Activated gamma-delta T cell treated with Interleukin-2 at 50 U/mL for 16 hours (primary cell): ENCODE measurements at regions not wholly inside any gene's neighbourhood (a gene's known extent, or its start where the extent isn't known, plus 50 kb on each side); places are given as distances from the start of the nearest gene placed in this dataset.

Source experiments
- DNase-seq: peaks from one replicate; pipeline ENCODE4 v3.0.0-alpha.2; 2020

DNA sequence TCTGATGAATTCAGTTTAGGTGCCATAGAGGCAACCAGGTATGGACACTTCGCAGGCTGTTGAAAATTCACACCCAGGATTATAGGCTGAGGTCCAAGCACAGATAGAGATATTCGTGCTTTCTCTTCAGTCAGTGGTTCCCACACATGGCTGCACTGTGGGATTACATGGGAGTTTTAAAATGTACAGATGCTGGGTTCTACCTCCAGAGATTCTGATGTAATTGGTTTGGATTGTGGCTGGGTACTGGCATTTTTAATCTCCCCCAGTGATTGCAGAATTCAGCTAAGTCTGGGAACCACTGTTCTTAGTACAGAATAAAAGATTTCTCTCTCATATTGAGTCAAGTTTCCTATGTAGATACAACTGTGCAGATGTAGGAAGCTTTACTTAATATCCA, 91.6 kb downstream of the FOXB1 start:
- no peak for DNase-seq

DNA sequence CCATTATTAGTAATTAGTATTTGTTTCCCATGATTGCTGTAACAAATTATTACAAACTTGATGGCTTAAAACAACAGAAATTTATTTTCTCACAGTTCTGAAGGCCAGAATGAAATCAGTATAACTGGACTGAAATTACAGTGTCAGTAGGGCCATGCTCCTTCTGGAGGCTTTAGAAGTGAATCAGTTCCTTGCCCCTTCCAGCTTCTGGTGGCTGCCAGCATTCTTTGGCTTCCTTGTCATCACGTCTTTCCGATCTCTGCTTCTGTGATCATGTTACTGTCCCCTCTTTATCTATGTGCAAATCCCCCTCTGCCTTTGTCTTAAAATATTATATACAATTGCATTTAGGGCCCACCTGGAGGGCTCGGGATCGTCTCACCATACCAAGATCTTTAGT, 92.0 kb downstream of the FOXB1 start:
- DNase-seq = no peak

DNA sequence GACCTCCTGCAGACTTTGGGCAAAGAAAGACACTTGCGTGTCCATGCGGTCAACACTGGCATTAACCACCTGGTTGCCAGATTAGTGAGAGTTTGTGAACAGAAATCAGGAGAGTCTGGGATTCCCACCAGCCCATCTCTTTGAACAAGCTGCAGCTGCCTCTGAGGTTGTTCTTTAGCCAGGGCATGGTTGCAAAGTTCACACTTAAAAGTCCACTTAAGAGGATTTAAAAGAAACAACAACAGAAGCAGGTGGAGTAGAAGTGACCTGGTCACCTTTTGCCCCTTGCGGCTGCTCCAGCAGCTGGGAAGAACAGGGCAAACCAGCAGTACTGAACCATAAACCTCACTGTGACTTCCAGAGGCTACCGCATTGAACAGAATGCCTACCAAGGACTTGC, 97.3 kb downstream of the FOXB1 start:
- no peak for DNase-seq

DNA sequence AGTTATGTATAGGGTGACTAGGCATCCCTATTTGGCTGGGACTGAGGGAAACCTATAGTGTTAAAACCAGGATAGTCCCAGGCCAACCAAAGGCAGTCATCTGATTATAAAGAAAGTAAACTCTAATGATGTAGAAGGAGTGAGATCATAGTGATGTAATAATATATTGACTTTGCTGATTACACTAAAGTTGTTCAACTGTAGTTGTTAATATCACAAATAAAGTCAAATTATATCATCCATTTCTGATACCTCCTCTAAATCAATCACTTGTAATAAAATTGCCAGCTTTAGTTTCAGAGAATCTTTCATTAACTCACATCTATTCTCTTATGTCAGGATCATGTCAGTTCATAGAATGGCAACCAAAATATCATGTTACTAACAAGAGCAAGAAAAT, 98.6 kb downstream of the FOXB1 start:
- no peak for DNase-seq

DNA sequence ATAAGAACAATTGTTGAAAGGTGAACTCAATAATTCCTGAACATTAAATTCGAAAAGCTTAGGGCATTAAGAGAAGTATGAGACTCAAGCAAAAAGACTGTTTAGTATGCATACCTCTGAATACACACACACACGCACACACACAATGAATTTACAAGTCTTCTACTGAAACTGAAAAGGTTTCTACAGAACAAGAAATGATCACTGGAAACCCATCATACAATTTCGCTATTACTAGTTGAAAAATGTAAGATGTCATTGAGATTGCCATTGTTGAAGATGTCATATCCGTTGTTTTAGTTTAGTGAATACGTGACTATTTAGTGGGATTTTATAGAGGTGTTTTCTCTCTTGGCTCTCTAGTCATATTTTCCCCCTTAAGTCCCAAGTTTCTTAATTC, 106.8 kb downstream of the FOXB1 start:
- no peak for DNase-seq

DNA sequence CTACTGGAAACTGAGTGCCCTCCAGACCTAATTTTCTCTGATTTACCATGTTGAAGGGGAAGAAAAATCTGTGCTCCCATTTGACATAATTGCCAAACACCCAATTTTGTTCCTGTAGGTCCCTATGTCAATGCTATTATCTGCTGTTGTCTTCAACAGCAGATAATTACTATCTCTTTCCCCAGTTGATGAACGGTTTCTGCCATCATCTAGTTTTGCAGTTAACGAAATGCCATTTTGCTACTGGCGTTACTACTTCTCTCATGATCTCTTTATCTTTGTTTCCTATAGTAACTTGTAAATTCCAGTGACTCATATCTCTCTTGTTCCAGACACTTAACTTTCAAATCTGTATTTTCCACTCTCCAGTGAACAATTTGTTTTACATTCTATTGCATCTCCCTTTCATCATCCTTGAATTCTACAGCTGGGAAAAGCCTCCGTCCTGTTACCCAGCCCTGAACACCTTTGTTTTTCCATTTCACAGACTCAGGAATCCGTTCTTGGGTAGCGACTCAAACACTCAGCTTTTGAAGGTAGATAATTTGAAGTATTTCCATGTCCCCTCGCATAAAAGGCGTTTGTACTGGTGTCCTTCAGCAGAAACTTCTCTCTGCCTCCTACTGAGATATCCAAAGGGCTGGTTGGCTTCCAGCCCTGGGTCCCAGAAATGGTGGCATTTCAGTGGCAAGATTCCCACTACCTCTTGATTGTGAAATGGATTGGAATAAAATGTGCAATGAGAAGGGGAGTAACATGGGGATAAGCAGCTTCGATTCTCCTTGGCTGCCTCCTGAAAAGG, 111.7 kb downstream of the FOXB1 start:
- DNase-seq = no peak

DNA sequence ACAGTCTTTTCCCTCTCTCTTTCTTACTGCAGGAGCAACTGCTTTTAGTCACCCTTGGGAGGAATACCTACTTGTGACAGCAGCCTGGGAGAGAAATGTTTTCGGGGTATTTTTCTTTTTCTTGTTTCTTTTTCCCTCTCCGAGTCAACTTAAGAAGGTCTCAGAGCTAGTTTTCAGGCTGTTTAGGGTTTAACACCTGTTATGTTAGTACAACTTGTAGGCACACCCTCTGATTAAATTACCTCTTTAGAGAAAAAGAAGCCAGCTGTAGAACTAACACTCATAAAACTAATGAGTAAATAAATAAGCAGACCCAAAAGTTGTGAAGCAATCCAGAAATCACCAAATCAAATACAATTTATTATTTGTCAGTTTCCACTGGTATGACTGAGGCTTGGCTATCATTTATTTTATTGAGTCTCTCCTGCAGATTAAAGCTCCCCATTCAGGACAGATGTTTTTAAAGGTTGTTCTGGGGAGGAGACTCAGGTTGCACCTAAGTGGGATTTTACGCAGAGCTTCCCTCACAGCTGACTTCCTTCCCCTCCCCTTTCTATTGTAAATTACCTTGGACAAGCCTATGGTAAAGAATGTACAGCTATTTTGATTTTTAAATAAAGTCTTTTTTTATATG, 112.5 kb downstream of the FOXB1 start:
- no peak for DNase-seq

DNA sequence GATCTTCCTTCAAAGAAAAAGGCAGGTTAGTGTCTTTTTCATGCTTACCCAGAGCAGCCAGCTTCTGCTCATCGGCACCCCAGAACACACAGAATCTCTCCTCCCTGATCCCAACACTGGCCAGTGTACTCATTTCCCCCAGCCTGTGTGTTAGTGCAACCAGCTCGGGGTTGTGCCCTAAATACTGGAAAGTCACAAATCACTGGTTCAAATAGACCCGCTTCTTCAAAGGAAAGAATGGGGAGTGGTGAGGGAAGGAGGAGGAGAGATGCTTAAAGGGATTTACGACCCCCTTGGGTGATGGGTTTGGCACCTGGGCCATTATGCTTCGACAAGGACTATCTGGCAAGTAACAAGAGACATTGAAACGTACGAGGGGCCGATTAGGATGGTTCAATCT, 114.0 kb downstream of the FOXB1 start:
- no peak for DNase-seq

DNA sequence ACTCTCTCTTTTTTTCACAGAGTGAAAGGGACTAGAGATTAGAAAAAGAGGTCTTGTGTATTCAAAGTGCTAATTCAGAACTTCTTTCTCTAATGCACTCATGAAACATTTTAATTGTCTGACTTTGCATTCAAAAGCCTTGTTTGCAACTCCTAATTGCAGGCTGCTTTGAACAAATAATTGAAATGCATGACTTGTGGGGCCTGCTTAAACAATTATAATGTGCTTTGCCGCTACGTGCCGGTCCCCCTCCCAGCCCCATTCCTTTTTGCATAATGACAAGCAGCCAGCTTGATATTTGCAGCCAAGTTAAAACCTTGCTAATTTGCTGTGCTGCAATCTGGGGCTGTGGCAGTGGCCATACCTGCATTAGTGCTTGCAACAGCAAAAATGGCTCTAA, 114.5 kb downstream of the FOXB1 start:
- no peak for DNase-seq

DNA sequence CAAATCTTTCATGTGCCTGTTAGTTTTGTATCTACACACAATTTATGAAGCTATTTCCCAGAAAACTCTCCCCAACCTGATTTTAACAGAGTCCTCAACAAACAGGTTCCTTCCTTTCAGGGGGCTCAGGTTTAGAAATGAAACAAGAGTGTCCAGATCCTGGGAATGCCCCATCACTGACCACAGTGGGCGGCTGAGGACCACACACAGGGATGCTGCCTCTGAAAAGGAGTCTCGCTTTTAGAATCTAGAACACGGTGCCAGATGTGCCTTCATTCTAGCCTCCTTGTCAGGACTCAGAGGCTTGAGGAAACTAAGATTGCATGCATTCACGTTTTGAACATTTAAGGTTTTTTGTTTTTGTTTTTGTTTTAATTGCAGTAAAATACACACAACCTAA, 115.0 kb downstream of the FOXB1 start:
- no peak for DNase-seq

DNA sequence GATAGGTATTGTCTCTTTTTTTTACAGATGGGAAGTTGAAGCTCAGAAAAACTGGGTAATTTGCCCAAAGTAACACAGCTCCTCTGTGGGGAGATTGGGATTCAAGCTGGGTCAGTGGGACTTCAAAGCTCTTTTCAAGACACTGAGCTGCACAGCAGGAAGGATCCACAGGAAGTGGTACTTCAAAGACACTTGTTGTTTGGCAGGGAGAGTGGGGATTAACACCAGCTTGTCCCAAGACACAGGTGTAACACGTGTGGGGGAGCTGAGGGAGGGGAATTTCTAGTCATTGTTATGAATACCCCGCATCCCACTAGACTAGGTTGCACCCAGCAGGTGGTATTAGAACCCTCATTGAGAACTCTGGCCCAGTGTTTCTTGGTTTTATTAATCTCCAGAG, 116.0 kb downstream of the FOXB1 start:
- no peak for DNase-seq

DNA sequence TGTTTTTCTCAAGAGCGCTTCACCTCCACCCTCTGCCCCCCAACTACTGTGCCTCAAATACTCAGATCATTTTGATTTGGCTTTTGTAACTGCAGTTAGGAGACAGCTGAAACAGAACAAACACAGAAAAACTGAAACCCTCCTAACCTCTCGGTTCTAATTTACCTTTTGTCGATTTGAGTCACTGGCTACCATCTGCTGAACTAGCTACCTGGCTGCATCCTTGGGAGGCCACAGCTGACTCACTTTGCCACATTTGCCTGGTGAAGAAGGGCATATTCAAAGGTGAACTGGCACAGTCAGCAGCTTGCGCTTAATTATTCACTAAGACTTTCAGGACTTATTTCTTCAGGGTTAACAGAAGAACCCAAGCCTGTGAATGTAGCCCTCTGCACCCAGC, 117.7 kb downstream of the FOXB1 start:
- DNase-seq = no peak

DNA sequence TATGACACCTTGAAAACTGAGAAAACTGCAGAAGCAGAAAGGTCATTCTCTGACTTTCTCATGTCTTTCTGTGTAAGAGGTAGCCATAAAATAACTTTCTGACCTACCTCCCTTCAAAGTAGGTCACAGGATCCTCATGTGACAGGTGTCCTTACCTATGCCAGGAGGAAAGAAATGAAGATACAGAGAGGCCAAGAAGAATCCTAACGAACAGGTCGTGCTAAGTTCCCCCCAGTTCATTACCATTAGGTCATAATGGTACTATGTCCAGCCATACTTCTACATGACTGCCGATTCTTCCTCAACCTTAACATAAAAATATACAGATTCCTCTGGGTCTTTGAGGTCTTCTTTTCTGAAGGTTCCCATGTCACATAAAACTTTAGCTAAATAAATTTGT, 118.6 kb downstream of the FOXB1 start:
- DNase-seq = no peak

DNA sequence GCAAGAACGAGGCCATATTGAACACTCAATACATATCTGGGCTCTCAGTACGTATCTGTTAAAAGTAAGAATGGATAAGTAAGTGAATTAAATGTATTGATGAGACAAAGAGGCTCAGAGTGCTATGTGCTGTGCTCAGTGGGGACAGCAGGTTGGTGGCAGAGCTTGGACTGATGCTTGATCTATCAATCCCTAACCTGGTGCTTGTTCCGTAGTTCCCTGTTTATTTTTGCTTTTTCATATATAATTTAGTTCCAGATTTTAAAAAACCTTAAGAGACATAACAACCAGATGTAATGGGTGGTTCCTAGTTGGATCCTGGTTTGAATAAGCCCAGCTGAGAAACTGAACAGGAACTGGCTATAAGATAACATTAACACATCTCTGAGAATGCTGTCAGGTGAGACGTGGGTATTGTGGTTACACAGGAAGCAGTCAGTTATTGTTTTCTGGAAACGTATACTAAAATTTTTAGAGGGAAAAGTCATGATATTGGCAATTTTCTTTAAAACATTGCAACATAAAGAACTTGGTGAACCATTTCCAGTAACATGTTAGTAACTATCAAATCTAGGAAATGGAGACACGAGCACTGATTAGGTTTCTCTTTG, 120.5 kb downstream of the FOXB1 start:
- no peak for DNase-seq

DNA sequence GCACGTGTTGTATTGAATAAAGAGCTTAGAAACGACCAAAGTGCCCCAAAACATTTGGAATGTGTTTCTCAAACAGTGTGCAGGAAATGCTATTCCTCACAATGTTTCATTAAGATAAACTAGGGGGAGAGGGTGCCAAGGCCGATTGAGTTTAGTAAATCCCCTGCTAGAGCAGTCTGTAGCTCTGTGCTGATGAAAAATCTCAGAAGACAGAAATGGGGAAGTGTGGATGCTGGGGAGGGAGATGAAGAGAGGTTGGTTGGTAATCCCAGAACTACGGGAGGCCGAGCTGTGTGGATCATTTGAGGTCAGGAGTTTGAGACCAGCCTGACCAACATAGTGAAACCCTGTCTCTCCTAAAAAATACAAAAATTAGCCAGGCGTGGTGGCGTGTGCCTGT, 121.2 kb downstream of the FOXB1 start:
- DNase-seq = no peak

DNA sequence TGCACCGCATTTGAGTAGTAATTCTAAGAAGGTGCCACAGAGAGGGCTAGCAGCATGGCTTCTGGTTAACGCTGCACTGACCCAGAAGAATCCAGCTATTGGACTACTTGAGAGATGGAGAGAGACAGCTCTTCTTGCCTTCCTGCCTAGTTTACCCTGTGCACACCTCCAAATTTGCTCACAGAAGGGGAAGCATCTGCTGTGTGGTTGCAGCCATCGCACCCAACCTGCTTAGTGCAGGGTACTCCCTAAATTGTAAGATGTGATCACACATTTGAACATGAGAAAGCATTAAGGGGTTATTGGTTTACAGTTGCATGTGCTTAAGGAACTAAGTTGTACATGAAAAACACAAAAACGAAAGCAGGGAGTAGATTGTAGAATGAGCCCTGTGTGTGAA, 122.1 kb downstream of the FOXB1 start:
- DNase-seq = no peak

DNA sequence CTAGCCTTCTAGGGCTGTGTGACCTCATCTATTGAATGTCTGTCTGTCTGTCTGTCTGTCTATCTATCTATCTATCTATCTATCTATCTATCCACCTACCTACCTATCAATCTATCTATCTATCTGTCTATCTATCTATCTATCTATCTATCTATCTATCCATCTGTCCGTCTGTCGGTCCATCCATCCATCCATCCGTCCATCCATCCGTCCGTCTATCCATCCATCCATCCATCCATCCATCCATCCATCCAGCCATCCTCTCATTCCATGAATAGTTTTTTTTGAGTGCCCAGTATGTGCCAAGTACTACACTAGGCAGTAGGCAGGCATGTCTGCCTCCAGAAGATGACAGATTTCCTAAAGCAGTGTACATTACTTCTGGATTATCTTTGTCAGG, 122.5 kb downstream of the FOXB1 start:
- no peak for DNase-seq

DNA sequence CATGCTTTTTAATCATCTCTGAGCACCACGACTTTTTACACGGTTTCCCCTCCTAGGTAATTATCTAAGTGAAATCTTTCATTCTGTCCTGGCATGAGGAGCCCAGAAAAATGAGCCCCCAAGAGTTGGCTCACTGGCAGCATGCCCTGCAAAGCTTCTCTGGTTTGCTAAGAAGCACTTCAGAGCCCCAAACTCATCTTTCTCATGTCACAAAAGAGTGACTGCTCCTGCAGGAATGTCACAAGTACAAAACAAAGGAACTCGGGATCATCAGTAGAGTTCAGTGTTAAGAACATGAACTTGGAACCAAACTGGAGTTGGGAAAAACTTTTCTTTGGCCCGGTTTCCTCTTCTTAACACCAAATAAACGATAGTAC, 123.9 kb downstream of the FOXB1 start:
- no peak for DNase-seq

DNA sequence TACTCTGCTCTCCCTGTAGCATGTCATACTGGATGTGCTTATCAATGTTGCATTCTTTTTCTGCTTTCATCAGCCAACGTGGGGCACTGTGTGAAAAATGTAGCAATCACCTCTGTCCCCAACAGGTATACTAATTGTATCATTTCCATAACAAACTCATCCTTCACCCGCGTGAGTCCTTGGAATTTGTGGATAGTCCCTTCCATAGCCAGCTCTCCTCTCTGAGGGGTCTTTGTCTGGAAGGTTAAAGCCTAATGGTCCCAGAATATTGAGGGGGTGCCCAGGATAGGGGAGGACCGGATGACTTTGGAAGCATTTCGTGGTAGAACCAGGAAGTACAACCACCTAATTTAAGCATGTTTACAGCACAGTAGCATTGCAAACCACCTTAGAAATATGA, 124.6 kb downstream of the FOXB1 start:
- DNase-seq = no peak

DNA sequence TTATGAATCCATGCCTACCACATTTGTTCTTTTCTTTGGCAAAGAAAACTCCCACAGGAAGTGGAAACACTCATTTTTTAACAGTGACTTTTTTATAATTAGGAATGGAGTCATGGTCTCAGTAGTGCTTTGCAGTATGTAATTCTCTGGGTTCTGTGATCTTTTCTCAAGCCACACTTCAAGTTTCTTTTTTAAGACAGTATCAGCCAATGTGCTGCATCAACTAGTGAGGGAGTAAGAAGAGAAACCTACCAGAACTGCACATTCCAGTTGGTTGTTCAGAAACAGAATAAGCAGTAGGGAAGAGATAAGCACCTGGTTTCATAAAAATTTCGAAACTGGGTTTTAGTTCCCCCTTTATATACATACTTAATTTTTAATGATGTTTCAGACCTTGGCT, 126.3 kb downstream of the FOXB1 start:
- DNase-seq = no peak

DNA sequence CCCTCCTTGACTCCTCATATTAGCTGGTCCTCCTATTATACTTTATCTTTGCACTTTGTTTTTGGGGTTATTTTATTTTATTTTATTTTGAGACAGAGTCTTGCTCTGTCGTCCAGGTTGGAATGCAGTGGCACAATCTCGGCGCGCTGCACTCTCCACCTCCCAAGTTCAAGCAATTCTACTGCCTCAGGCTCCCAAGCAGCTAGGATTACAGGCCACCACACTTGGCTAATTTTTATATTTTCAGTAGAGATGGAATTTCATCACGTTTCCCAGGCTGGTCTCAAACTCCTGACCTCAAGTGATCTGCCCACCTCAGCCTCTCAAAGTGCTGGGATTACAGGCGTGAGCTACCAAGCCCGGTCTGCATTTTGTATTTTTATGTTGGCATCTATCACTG, 126.7 kb downstream of the FOXB1 start:
- no peak for DNase-seq

DNA sequence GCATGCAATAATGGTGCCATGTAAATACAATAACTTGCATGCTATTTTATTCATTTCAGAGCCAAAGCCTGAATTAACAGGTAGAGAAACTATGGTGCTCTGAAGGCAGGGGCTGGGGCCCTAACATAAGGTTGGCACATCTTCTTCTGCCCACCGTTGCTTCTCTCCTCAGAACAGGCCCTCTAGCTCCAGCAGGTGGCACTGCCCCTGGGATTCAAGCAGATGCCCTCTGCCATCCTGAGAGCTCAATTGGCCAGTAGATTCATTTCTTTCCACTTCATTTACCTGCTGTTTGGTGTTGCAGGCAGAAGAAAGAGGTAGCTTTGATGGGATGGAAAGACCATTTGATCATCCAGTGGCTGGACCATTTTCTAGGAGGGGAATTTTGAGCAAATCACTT, 130.5 kb downstream of the FOXB1 start:
- no peak for DNase-seq

DNA sequence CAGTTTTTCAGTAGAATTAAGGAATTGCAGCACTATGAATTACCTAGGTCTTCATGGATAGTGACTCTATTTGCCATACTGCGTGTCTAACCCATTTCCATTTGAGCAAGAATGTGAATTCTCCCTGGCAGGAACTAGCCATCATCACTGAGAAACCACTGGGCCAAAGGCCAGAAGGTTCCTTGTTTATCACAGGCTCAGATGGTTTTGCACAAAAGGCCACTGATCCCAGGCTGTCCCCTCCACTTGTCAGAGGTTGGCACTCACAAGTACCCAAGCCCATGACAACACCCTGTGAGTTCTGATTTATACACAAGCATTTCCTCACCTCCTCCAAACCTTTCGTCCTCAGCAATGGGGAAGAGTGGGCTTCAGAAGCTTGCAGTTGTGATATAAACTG, 131.8 kb downstream of the FOXB1 start:
- DNase-seq = no peak

DNA sequence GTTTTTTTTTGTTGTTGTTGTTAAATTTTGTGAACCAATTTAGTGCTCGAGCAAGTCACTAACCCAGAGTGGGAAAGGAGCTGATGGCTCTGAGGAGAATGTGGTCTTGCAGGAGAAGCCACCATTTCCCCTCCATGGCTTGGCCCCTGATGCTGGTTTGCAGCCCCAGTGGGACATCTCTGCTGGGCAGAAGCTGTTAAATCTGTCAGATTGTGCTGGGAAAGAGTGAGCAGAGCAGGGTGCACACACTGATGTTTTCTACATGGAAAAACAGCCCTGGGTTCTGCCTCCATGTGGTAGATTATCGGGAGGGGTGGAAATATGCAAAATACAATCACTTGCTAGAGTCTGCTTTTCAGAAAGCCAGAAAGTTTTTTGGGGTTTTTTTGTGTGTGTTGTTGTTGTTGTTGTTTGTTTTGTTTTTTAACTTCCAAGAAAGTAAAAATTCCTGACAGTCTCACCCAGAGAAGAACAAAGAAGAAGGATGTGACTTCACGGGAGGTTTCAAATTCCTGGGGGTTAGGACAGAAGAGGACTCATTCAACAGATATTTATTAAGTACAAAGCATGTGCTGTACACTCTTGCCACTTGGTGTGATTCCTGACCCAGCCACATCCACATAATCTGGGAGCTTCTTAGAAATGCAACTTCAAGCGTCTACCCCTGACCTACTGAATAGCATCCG, 133.7 kb downstream of the FOXB1 start:
- no peak for DNase-seq
